ENCODE measurements at regions not wholly inside any gene's neighbourhood (a gene's known extent, or its start where the extent isn't known, plus 50 kb on each side); places are given as distances from the start of the nearest gene placed in this dataset.

GRCh38 chr18:42477267-42477666 lies 522.2 kb downstream of the PIK3C3 start:
- TF ChIP-seq EZH2phosphoT487 (IDR thresholded peaks at IDR 0.05; ENCODE audit: borderline replicate concordance, low read length) = no peak
- no peak for TF ChIP-seq CTCF (IDR thresholded peaks at IDR 0.05; ENCODE audit: low read depth, low read length, poor library complexity, severe bottlenecking)
- Histone ChIP-seq H3K27ac (ENCODE audit: low read depth, low read length) (no peak overlapping the region), H3K9me3 (ENCODE audit: control insufficient read depth, insufficient read depth, low read length) (no peaks in the 10 kb centered on the region), H3K9me2 (replicated peaks; ENCODE audit: control insufficient read depth, low read length) (no peaks in the 10 kb centered on the region), H3K79me2 (ENCODE audit: control insufficient read depth, low read length) (no peaks in the 10 kb centered on the region), H3F3A (ENCODE audit: control insufficient read depth, insufficient read depth) (no peaks in the 10 kb centered on the region), H3K4me2 (ENCODE audit: low read length) (no peak overlapping the region), H3K4me3 (ENCODE audit: low read length) (no peak overlapping the region), H3K4me1 (ENCODE audit: control insufficient read depth, low read length) (no peaks in the 10 kb centered on the region), H3K36me3 (ENCODE audit: control insufficient read depth, low read length) (no peaks in the 10 kb centered on the region), H3K27me3 (ENCODE audit: control insufficient read depth, low read length) (no peaks in the 10 kb centered on the region), H4K20me1 (ENCODE audit: control insufficient read depth, insufficient read depth, low read depth, low read length) (no peaks in the 10 kb centered on the region)

GRCh38 chr18:42480441-42480840 lies 525.4 kb downstream of the PIK3C3 start:
- Histone ChIP-seq H4K20me1 (ENCODE audit: control insufficient read depth, insufficient read depth, low read depth, low read length) (no peaks in the 10 kb centered on the region), H3K4me1 (ENCODE audit: control insufficient read depth, low read length) (no peaks in the 10 kb centered on the region), H3F3A (ENCODE audit: control insufficient read depth, insufficient read depth) (no peaks in the 10 kb centered on the region), H3K79me2 (ENCODE audit: control insufficient read depth, low read length) (no peaks in the 10 kb centered on the region), H3K4me3 (ENCODE audit: low read length) (no peak overlapping the region), H3K36me3 (ENCODE audit: control insufficient read depth, low read length) (no peaks in the 10 kb centered on the region), H3K4me2 (ENCODE audit: low read length) (no peak overlapping the region), H3K9me3 (ENCODE audit: control insufficient read depth, insufficient read depth, low read length) (no peaks in the 10 kb centered on the region), H3K27me3 (ENCODE audit: control insufficient read depth, low read length) (no peaks in the 10 kb centered on the region), H3K9me2 (replicated peaks; ENCODE audit: control insufficient read depth, low read length) (no peaks in the 10 kb centered on the region), H3K27ac (ENCODE audit: low read depth, low read length) (no peak overlapping the region)
- TF ChIP-seq CTCF (IDR thresholded peaks at IDR 0.05; ENCODE audit: low read depth, low read length, poor library complexity, severe bottlenecking) (no peak), EZH2phosphoT487 (IDR thresholded peaks at IDR 0.05; ENCODE audit: borderline replicate concordance, low read length) (no peak)

GRCh38 chr18:42484648-42485047 lies 529.6 kb downstream of the PIK3C3 start:
- Histone ChIP-seq H3F3A (ENCODE audit: control insufficient read depth, insufficient read depth) (no peaks in the 10 kb centered on the region), H3K4me3 (ENCODE audit: low read length) (no peak overlapping the region), H3K4me2 (ENCODE audit: low read length) (no peak overlapping the region), H3K27me3 (ENCODE audit: control insufficient read depth, low read length) (no peaks in the 10 kb centered on the region), H3K79me2 (ENCODE audit: control insufficient read depth, low read length) (no peaks in the 10 kb centered on the region), H4K20me1 (ENCODE audit: control insufficient read depth, insufficient read depth, low read depth, low read length) (no peaks in the 10 kb centered on the region), H3K4me1 (ENCODE audit: control insufficient read depth, low read length) (no peaks in the 10 kb centered on the region), H3K36me3 (ENCODE audit: control insufficient read depth, low read length) (no peaks in the 10 kb centered on the region), H3K27ac (ENCODE audit: low read depth, low read length) (no peak overlapping the region), H3K9me3 (ENCODE audit: control insufficient read depth, insufficient read depth, low read length) (no peaks in the 10 kb centered on the region), H3K9me2 (replicated peaks; ENCODE audit: control insufficient read depth, low read length) (no peaks in the 10 kb centered on the region)
- no peak for TF ChIP-seq EZH2phosphoT487 (IDR thresholded peaks at IDR 0.05; ENCODE audit: borderline replicate concordance, low read length)
- no peak for TF ChIP-seq CTCF (IDR thresholded peaks at IDR 0.05; ENCODE audit: low read depth, low read length, poor library complexity, severe bottlenecking)

GRCh38 chr18:42486271-42486670 lies 531.2 kb downstream of the PIK3C3 start:
- Histone ChIP-seq H3K9me3 (ENCODE audit: control insufficient read depth, insufficient read depth, low read length) (no peaks in the 10 kb centered on the region), H3K79me2 (ENCODE audit: control insufficient read depth, low read length) (no peaks in the 10 kb centered on the region), H3F3A (ENCODE audit: control insufficient read depth, insufficient read depth) (no peaks in the 10 kb centered on the region), H4K20me1 (ENCODE audit: control insufficient read depth, insufficient read depth, low read depth, low read length) (no peaks in the 10 kb centered on the region), H3K4me3 (ENCODE audit: low read length) (no peak overlapping the region), H3K36me3 (ENCODE audit: control insufficient read depth, low read length) (no peaks in the 10 kb centered on the region), H3K4me1 (ENCODE audit: control insufficient read depth, low read length) (no peaks in the 10 kb centered on the region), H3K27me3 (ENCODE audit: control insufficient read depth, low read length) (no peaks in the 10 kb centered on the region), H3K4me2 (ENCODE audit: low read length) (no peak overlapping the region), H3K27ac (ENCODE audit: low read depth, low read length) (no peak overlapping the region), H3K9me2 (replicated peaks; ENCODE audit: control insufficient read depth, low read length) (no peaks in the 10 kb centered on the region)
- TF ChIP-seq CTCF (IDR thresholded peaks at IDR 0.05; ENCODE audit: low read depth, low read length, poor library complexity, severe bottlenecking) (no peak), EZH2phosphoT487 (IDR thresholded peaks at IDR 0.05; ENCODE audit: borderline replicate concordance, low read length) (no peak)

All from DOHH2 (cell line).